GM19043 (cell line): ENCODE measurements at regions not wholly inside any gene's neighbourhood (a gene's known extent, or its start where the extent isn't known, plus 50 kb on each side); places are given as distances from the start of the nearest gene placed in this dataset.
"Not testable (repeated sequence)": the region's sequence is repeated elsewhere in the genome, so short reads cannot be mapped to it uniquely, and the experiment has no call there.

ENCODE experiments used
- ATAC-seq: cut with Tn5 transposase; IDR thresholded peaks from one replicate; pipeline ENCODE4 v1.9.1; 2021; ENCODE audit warnings: low read depth; ENCODE audit not compliant: unreplicated experiment

GRCh38 chr10:126722726-126723125, 52.2 kb upstream of the C10orf90 start:
- no peak for ATAC-seq

DNA sequence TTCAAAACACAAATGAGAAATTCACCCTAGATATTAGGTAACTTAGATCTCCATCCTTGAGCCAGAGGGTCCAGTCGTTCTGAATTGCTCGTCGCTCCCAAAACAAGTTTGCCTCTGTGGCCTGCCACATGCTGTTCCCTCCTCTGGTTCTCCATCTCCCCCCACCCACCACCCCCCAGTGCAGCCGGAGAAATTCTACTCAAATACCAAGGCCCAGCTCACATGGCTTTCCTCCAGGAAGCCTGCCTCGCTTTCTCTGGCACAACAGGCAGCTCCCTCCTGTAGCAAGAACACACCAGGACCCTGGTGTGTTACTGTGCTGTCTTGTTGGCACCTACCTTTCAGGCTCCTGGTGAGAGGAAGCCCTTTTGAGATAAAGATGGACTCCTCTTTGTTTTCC, 52.7 kb upstream of the C10orf90 start:
- no peak for ATAC-seq

DNA sequence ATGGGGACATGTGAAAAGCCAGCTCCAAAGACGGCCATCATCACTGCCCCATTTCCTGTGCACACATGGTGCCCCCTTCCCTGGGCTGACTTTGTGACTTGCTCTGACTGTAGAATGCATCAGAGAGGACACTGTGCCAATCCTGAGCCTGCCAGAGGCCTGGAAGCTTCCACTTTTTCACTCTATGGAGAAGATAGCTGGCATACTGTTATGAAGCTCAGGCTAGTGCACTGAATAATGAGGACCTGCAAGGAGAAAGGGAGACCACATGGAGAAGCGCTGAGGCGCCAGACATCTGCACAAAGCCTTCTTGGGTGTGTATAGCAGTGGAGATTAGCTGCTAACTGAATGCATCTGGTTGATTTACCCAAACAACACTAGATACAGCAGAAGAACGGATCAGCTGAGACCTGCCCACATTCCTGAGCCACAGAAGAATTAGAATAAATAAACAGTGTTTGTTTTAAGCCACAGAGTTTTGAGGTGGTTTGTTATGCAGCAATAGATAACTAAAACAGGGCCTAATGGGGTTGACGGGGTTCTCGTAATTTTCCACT, 58.9 kb upstream of the C10orf90 start:
- ATAC-seq: no peak

DNA sequence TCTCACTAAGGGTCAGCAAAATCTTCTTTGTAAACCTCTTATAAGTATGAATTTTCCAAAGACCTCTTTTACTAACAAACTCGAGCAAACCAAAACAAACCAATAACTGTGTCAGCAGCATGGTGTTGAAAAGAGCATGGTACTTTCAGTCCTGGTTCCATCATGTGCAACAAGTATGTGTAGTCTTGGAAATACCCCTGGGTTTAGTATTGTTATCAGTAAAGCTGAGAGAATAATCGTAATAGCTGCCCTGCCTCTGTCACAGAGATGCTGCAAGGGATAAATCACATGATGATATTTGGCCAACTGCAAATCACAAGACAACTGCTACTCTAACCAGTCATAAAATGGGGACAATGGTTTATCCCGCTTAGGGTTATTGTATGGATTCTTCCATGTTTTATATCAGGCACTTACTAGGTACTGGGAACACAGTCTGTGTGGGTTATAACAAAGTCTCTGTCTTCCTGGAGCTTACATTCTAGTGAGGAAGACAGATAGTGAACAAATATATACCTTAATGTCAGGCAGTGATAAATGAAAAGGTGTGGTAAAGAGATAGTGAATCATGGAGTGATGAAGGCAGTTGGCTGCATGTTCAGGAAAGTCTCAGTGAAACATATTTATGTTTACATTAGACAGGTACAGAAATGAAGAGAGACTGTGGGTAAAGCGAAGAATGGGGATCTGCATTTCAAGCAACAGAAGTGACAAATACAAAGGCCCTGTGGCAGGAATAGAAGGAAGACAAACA, 60.5 kb upstream of the C10orf90 start:
- ATAC-seq: no peak

DNA sequence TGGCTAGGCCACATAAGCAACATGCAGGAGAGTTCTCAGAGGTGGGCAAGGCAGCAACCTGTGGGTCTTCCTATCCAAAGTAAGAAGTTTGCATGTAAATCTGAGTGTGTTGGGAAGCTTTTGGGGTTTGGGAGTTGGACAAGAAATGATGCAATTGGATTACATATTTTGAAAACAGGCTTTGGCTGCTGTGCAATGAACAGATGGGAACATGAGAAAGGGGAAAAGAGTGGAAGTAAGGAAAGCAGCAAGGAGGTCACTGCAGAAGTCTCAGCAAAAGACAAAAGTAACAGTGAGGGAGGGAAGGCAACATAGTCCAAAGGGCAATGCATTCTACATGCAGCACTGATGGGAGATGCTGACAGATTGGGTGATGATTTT, 61.1 kb upstream of the C10orf90 start:
- no peak for ATAC-seq

GRCh38 chr10:126732308-126732707, 61.8 kb upstream of the C10orf90 start:
- ATAC-seq: no peak

GRCh38 chr10:126732868-126733267, 62.4 kb upstream of the C10orf90 start:
- ATAC-seq: no peak

GRCh38 chr10:126734015-126734414, 63.5 kb upstream of the C10orf90 start:
- ATAC-seq: no peak

- no peak for ATAC-seq
Observed at GRCh38 chr10:126734967-126735366, 64.5 kb upstream of the C10orf90 start.

DNA sequence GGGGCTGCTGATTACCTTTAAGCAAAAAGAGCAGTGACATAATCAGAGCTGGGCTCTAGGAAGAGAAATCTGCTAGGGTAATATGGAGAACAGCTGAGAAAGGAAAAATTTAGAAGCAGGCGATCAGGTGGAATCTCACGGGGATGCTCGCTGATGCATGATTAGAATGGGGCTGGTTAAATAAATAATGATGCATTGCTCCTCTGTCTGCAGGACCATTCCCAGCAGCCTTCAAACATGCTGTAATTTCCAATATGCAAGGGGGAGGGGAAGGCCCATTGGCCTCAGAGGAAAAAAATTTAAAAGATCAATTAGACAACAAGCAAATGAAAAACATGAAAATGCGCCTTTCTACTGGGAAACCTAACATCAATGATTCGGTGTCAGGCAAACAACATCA, 65.6 kb upstream of the C10orf90 start:
- ATAC-seq: no peak

DNA sequence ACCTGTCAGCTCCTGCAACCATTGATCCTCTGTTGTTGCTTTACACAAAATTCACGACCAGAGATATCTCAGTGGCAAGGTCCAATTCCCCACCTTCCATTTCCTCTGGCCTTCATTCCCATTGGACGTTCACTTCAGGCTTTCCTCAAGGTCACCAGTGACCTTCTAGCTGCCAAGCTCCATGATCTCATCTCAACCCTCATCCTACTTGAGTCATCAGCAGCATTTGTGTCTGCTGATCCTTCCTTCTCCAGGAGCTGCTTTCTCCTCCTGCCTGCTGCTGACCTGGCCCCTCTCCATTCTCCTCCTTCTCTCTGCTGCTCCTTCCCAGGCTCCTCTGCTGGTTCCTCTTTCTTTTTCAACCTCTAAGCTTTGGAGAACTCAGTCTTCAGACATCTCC, 66.2 kb upstream of the C10orf90 start:
- no peak for ATAC-seq

DNA sequence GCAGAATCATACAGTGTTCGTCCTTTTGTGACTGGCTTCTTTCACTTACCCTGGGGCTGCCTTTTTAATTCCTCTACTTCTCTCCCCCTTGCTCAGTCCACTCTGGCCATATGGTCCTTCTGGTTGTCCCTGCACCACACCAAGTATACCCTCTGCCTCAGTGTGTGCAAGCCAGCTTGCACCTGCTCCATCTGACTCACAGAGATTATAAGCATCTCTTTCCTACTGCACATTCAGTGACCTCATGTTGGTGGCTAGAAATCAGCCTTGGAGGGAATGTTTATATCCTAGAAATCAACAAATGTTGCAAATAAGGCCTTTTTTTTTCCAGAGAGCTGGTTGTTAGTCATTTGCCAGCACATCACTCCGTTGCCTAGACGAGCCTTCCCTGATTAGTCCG, 67.5 kb upstream of the C10orf90 start:
- no peak for ATAC-seq

DNA sequence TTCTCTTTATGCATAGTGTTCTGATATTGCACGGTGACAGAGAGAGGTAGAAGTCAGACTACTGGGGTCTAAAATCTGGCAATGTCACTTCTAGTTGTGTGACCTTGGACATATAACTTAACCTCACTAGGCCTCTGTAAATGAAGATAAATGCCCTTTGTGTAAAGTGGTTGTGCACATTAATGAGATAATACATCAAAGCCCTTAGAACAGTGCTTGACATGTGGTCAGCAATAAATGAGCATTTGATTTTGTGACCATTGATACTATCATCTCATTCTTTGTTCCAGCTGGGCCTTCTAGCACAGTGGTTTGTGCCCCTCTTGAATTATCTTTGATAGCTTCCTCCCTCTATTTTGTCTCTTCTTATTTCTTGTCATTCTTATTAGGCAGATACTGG, 74.1 kb upstream of the C10orf90 start:
- no peak for ATAC-seq

DNA sequence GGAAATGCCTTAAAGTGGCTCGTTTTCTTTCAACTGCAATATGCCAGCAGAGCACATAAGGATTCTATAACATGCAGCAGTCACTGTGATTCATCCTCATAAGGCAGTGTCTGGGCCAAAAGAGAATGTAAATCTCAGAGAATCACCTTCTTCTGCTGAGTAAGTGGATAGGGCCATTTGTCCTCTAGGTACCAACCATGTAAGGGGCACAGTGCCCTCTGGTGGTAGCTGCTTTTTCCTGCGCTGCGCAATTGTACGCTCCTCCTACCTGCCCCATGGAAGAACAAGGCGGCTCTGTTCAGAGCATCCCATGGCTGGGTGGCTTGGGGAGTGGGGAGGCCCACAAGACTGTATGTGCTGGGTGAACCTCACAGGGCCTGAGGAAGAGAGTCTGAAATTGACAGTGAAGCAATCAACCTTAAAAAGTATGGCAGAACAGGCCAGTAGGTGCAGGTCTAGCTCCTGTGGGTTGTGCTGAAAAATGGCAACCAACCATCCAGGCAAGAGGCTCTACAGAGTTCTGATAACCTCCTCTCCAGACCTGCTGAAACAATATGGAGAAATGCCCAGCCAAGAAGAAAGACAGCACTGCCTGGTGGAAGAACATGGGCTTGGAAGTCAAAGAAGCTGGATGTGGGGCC, 78.6 kb upstream of the C10orf90 start:
- ATAC-seq: peak; percentile 74

- no peak for ATAC-seq
Observed at GRCh38 chr10:126754966-126755365, 84.5 kb upstream of the C10orf90 start.

GRCh38 chr10:126758867-126759266, 88.4 kb upstream of the C10orf90 start:
- ATAC-seq: no peak

DNA sequence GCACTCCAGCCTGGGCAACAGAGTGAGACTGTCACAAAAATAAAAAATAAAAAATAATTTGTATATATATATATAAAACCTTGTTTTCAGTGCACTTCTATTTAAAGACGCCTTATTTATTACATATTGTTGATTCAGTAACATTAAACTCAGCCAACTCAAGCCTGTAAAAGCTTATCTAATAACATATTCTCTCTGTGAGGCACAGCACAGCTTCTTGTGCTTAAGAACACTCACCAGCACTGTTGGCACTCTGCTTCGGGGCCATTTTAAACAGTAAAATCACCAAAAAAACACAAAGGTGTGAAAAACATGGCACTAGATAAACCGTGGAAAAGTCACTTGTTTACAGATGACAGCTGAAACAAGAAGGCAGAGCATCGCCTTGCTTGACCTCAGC, 89.0 kb upstream of the C10orf90 start:
- ATAC-seq: no peak

- not testable (repeated sequence) for ATAC-seq
Observed at GRCh38 chr10:126766646-126767045, 96.2 kb upstream of the C10orf90 start.

- no peak for ATAC-seq
Observed at GRCh38 chr10:126770809-126771208, 100.3 kb upstream of the C10orf90 start.

DNA sequence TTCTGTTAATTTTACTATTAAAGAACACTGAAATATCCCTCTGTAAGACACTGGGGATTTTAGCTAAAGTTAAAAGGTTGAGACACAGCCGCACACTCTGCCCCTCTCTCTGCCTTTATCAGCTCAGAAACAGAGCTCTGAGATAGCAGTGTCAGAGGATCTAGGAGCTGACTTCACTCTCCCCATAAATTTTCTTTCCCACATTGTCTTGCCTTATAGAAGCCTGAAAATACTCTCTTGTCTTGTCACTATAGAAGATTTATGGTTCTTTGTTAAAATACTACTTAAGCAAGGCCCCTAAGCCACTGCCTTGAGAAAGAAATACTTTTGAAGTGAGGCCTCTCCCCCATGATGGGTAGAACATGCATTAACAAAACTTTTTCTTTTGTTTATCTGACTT, 105.7 kb upstream of the C10orf90 start:
- ATAC-seq: no peak

DNA sequence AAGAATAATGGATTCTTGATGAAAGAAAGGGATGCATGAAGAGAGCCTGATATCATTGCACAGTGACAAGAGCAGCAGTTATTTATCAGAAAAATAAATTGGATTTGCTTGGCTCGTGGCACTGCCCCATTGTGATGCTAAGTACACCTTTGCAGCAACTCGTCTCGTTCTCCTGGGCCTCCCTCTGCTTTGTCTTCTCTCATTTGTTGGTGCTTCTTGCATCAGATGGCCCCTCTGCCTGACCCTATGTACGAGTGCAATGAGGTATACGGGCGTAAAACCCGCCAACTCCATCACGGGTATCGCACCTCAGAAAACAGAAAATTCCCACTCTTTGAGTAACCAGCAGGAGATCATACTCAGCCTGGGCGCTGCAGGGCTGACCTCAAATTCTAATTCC, 107.2 kb upstream of the C10orf90 start:
- no peak for ATAC-seq
